Calu3 (cell line): ENCODE measurements at regions not wholly inside any gene's neighbourhood (a gene's known extent, or its start where the extent isn't known, plus 50 kb on each side); places are given as distances from the start of the nearest gene placed in this dataset.

Experiments
- BruUV-seq: library from RNA; stranded (reverse); fragments of 400-500 nt; replicated peaks from 2 replicates; lab custom pipeline; 2021; lab: Mats Ljungman, UMichigan
- CTCF ChIA-PET: fragments of 300-600 bp; sonication (Branson Sonifier 250); formaldehyde crosslinking; loops from one replicate; lab custom pipeline; 2022; ENCODE audit warnings: antibody characterized with exemption; lab: Charles Lee
- DNase-seq: peaks from one replicate; pipeline ENCODE4 v3.0.0; 2022
- H3K27ac Mint-ChIP-seq: one replicate; pipeline ENCODE4 v1.8.0; 2022; ENCODE audit warnings: mixed read lengths; ENCODE audit not compliant: unreplicated experiment
- H3K27me3 Mint-ChIP-seq: one replicate; pipeline ENCODE4 v1.8.0; 2022; ENCODE audit warnings: mixed read lengths; ENCODE audit not compliant: unreplicated experiment
- H3K36me3 Mint-ChIP-seq: one replicate; pipeline ENCODE4 v1.8.0; 2022; ENCODE audit warnings: mild to moderate bottlenecking, moderate library complexity, mixed read lengths; ENCODE audit not compliant: insufficient read depth, unreplicated experiment
- H3K4me1 Mint-ChIP-seq: one replicate; pipeline ENCODE4 v1.8.0; 2022; ENCODE audit warnings: mild to moderate bottlenecking, low read depth, mixed read lengths; ENCODE audit not compliant: unreplicated experiment
- H3K4me3 Mint-ChIP-seq: one replicate; pipeline ENCODE4 v1.8.0; 2022; ENCODE audit warnings: mild to moderate bottlenecking, low read depth, moderate library complexity, mixed read lengths; ENCODE audit not compliant: unreplicated experiment
- H3K9me3 Mint-ChIP-seq: one replicate; pipeline ENCODE4 v1.8.0; 2022; ENCODE audit warnings: low read depth, mixed read lengths; ENCODE audit not compliant: unreplicated experiment
- intact Hi-C: fragments of 100-400 bp; cut with micrococcal nuclease; formaldehyde crosslinking; loops from one replicate; pipeline ENCODE4 v1.10.0; 2022; ENCODE audit not compliant: unreplicated experiment
- TF ChIP-seq, protein P1 (sequence below): fragments of 200-600 bp; IDR thresholded peaks from one replicate; pipeline ENCODE4 v1.8.0; 2022; ENCODE audit warnings: antibody characterized with exemption; ENCODE audit not compliant: unreplicated experiment

DNA sequence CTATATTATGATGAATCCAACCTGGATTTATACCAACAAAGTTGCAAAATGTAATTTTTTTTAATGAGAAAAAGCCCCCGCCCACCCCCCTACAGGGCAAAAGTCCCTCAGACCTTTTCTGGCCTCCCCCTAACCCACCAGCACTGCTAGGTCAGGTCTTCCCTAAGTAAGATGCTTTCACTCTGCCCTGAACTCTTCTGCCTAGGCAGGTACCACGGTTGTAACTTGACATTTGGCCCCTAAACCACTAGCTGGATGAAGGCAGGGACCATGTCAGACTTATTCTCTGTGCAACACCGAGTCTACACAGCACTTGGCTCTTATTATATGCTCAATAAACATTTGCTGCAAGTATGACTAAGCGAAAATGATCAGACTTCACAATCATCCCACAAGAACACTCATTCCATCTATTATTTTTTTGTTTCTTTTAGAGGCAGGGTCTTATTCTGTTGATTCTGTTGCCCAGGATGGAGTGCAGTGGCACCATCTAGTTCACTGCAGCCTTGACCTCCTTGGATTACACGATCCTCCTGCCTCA lies 63.2 kb downstream of the SPRING1 start:
- DNase-seq: no peak
- TF ChIP-seq, protein P1, sequence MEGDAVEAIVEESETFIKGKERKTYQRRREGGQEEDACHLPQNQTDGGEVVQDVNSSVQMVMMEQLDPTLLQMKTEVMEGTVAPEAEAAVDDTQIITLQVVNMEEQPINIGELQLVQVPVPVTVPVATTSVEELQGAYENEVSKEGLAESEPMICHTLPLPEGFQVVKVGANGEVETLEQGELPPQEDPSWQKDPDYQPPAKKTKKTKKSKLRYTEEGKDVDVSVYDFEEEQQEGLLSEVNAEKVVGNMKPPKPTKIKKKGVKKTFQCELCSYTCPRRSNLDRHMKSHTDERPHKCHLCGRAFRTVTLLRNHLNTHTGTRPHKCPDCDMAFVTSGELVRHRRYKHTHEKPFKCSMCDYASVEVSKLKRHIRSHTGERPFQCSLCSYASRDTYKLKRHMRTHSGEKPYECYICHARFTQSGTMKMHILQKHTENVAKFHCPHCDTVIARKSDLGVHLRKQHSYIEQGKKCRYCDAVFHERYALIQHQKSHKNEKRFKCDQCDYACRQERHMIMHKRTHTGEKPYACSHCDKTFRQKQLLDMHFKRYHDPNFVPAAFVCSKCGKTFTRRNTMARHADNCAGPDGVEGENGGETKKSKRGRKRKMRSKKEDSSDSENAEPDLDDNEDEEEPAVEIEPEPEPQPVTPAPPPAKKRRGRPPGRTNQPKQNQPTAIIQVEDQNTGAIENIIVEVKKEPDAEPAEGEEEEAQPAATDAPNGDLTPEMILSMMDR: no peak
- Mint-ChIP-seq H3K27ac (no peak overlapping the region), H3K9me3 (no peaks in the 10 kb centered on the region), H3K4me3 (no peak overlapping the region), H3K36me3 (no peaks in the 10 kb centered on the region), H3K4me1 (no peaks in the 10 kb centered on the region), H3K27me3 (peaks cover 74% of the 10 kb centered on the region)
- intact Hi-C loops: no loop called here
- no TSS peak for BruUV-seq
- CTCF ChIA-PET: no interaction called here

DNA sequence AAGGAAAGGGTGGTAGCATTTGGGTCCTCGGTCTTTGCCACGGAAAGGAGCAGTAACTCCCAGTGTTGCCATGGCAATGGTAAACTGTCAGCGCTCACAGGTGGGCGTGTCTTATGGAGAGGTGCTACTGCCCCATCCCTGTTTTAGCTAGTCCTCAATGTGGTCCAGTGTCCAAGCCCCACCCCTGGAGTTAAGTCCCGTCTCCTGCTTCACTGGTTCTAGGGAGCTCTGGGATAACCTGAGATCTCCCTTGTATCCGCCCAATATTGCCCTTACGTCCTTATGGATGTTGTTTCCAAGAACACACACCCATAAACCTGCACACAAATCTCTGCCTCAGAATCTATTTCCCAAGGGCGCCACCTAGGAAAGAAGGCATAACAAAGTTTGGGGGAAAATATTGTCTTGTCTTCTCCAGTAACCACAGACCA lies 64.2 kb downstream of the SPRING1 start:
- Mint-ChIP-seq H3K36me3 (no peaks in the 10 kb centered on the region), H3K4me1 (no peaks in the 10 kb centered on the region), H3K27me3 (peaks cover 64% of the 10 kb centered on the region), H3K9me3 (no peaks in the 10 kb centered on the region), H3K4me3 (no peak overlapping the region), H3K27ac (no peak overlapping the region)
- DNase-seq: no peak
- CTCF ChIA-PET: interaction anchor here (0.6 kb wide), 1 partner anchor 17 kb away, joined by 4 read pairs; no protein-coding TSS in a partner anchor
- TF ChIP-seq, protein P1: no peak
- BruUV-seq: no TSS peak
- intact Hi-C loops: no loop called here

DNA sequence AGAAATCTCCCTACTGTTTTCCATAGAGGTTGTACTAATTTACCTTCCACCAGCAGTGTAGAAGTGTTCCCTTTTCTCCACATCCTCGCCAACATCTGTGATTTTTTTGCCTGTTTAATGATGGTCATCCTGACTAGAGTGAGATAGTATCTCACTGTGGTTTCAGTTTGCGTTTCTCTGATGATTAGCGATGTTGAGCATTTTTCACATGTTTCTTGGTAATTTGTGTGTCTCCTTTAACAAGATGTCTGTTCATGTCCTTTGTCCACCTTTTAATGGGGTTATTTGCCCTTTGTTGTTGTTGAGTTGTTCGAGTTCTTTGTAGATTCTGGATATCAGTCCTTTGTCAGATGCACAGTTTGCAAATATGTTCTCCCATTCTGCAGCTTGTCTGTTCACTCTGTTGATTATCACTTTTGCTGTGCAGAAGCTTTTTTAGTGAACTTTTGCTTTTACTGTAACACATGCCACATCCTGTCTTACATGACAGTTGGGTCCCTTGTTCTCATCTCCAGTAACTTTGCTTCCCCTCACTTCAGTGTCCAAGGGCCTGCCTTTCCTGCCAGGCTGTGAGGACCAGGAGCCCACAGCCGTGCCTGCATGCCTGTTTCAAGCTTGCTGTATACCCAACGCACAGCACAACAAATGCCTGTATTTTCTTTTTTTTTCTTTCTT lies 64.9 kb downstream of the SPRING1 start:
- Mint-ChIP-seq H3K9me3 (no peaks in the 10 kb centered on the region), H3K27me3 (peaks cover 56% of the 10 kb centered on the region), H3K4me3 (no peak overlapping the region), H3K4me1 (no peaks in the 10 kb centered on the region), H3K36me3 (no peaks in the 10 kb centered on the region), H3K27ac (no peak overlapping the region)
- intact Hi-C loops: no loop called here
- no peak for DNase-seq
- no TSS peak for BruUV-seq
- CTCF ChIA-PET: interaction anchor here (0.6 kb wide), 1 partner anchor 18 kb away, joined by 4 read pairs; no protein-coding TSS in a partner anchor
- TF ChIP-seq, protein P1: no peak

DNA sequence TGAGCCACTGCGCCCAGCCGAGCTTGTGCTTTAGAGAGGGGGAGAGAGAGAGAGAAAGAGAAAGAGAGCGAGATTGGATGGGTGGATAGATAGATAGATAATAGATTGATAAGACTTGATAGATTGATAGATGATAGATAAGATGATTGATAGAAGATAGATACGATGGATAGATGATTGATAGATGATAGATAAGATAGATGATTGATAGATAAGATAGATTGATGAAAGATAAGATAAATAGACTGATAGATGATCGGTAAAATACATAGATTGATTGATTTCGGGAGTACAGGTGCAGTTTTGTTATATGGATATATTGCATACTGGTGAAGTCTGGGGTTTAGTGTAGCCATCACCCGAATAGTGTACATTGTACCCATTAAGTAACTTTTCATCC lies 65.9 kb downstream of the SPRING1 start:
- no peaks in the 10 kb centered on the region for H3K36me3 Mint-ChIP-seq
- CTCF ChIA-PET: interaction anchor here (1.0 kb wide), 1 partner anchor 394 kb away, joined by 3 read pairs; the partner anchor contains the start of gene MED13L
- BruUV-seq: no TSS peak
- DNase-seq: no peak
- TF ChIP-seq, protein P1: no peak
- no peak overlapping the region for H3K4me3 Mint-ChIP-seq
- peaks cover 47% of the 10 kb centered on the region for H3K27me3 Mint-ChIP-seq
- H3K27ac Mint-ChIP-seq: no peak overlapping the region
- intact Hi-C loops: no loop called here
- no peaks in the 10 kb centered on the region for H3K9me3 Mint-ChIP-seq
- no peaks in the 10 kb centered on the region for H3K4me1 Mint-ChIP-seq
